ENCODE measurements at regions not wholly inside any gene's neighbourhood (a gene's known extent, or its start where the extent isn't known, plus 50 kb on each side); places are given as distances from the start of the nearest gene placed in this dataset.
"Not testable (repeated sequence)": the region's sequence is repeated elsewhere in the genome, so short reads cannot be mapped to it uniquely, and the experiment has no call there.

DNA sequence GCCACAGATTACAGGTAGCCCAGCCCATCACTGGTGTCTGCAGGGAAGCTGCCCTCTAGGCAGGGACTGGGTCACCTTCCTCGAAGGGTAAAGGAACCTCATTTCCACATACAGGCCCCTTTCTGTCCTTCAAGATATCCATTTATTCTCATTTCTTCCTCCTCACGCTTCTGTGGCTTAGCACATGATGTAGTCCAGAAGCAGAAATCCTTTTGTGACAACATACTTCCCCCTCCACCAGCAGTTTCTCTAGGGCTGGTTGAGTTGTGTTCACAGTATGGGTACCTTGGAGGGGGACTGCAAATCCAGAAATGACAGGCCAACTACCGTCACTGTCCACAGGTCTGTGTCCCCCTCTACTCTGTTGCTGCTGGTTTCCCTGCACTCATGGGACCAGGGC is 364.9 kb downstream of the ANAPC1 start:
- Histone ChIP-seq H3K9me3 (ENCODE audit: insufficient read depth, low read length, severe bottlenecking) (no peaks in the 10 kb centered on the region), H3K27ac (ENCODE audit: low read length) (no peak overlapping the region), H2AFZ (ENCODE audit: low read depth, low read length) (no peak overlapping the region), H3K4me3 (ENCODE audit: low read depth in 1 of 2, low read length in 2 of 2) (no peak overlapping the region), H3K9ac (ENCODE audit: low read depth, low read length) (no peak overlapping the region), H3K4me1 (ENCODE audit: insufficient read depth, low read length) (no peaks in the 10 kb centered on the region), H3K36me3 (ENCODE audit: insufficient read depth, low read length) (no peaks in the 10 kb centered on the region), H3K27me3 (ENCODE audit: insufficient read depth, low read length, poor library complexity) (no peaks in the 10 kb centered on the region), H3K4me2 (ENCODE audit: insufficient read depth, low read length) (no peak overlapping the region), H4K20me1 (ENCODE audit: insufficient read depth, low read length) (no peaks in the 10 kb centered on the region), H3K79me2 (ENCODE audit: insufficient read depth, low read length) (no peaks in the 10 kb centered on the region)
- no peak for ATAC-seq (ENCODE audit: insufficient read depth, low read depth)
- no peak for TF ChIP-seq EZH2 (IDR thresholded peaks at IDR 0.05; ENCODE audit: borderline replicate concordance, low read depth, low read length, severe bottlenecking)
- TF ChIP-seq, protein P1, sequence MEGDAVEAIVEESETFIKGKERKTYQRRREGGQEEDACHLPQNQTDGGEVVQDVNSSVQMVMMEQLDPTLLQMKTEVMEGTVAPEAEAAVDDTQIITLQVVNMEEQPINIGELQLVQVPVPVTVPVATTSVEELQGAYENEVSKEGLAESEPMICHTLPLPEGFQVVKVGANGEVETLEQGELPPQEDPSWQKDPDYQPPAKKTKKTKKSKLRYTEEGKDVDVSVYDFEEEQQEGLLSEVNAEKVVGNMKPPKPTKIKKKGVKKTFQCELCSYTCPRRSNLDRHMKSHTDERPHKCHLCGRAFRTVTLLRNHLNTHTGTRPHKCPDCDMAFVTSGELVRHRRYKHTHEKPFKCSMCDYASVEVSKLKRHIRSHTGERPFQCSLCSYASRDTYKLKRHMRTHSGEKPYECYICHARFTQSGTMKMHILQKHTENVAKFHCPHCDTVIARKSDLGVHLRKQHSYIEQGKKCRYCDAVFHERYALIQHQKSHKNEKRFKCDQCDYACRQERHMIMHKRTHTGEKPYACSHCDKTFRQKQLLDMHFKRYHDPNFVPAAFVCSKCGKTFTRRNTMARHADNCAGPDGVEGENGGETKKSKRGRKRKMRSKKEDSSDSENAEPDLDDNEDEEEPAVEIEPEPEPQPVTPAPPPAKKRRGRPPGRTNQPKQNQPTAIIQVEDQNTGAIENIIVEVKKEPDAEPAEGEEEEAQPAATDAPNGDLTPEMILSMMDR (IDR thresholded peaks at IDR 0.05; ENCODE audit: borderline replicate concordance, extremely low read depth, low read length, poor library complexity, severe bottlenecking): no peak
- no peak for DNase-seq

GRCh38 chr2:111522231-111522768 is 361.7 kb downstream of the ANAPC1 start:
- Histone ChIP-seq H2AFZ (ENCODE audit: low read depth, low read length) (no peak overlapping the region), H4K20me1 (ENCODE audit: insufficient read depth, low read length) (no peaks in the 10 kb centered on the region), H3K9me3 (ENCODE audit: insufficient read depth, low read length, severe bottlenecking) (no peaks in the 10 kb centered on the region), H3K4me1 (ENCODE audit: insufficient read depth, low read length) (no peaks in the 10 kb centered on the region), H3K4me2 (ENCODE audit: insufficient read depth, low read length) (no peak overlapping the region), H3K9ac (ENCODE audit: low read depth, low read length) (no peak overlapping the region), H3K36me3 (ENCODE audit: insufficient read depth, low read length) (no peaks in the 10 kb centered on the region), H3K79me2 (ENCODE audit: insufficient read depth, low read length) (no peaks in the 10 kb centered on the region), H3K27me3 (ENCODE audit: insufficient read depth, low read length, poor library complexity) (no peaks in the 10 kb centered on the region), H3K27ac (ENCODE audit: low read length) (no peak overlapping the region), H3K4me3 (ENCODE audit: low read depth in 1 of 2, low read length in 2 of 2) (no peak overlapping the region)
- ATAC-seq (ENCODE audit: insufficient read depth, low read depth) (no peak), DNase-seq (no peak)
- TF ChIP-seq EZH2 (IDR thresholded peaks at IDR 0.05; ENCODE audit: borderline replicate concordance, low read depth, low read length, severe bottlenecking): no peak
- TF ChIP-seq, protein P1 (IDR thresholded peaks at IDR 0.05; ENCODE audit: borderline replicate concordance, extremely low read depth, low read length, poor library complexity, severe bottlenecking): no peak

DNA sequence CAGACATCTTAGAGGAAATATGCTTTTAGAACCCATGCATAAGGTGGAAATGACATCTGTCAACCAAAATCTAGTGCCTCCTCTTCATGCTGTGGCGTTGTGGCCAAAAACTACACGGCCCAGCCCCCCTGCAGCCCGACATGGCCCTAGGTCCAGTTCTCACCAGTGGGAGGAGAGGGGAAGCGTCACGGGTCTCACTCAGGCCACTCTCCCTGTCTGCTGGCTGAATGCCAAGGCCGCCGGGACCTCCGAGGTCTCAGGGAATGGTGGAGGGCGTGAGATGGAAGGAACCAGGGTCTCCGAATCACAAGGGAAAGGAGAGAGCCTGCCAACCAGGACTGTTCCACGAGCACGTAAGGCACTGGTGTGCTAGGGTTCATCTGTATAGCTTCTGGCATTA is 361.0 kb downstream of the ANAPC1 start:
- Histone ChIP-seq H3K27me3 (ENCODE audit: insufficient read depth, low read length, poor library complexity) (no peaks in the 10 kb centered on the region), H2AFZ (ENCODE audit: low read depth, low read length) (no peak overlapping the region), H4K20me1 (ENCODE audit: insufficient read depth, low read length) (no peaks in the 10 kb centered on the region), H3K9me3 (ENCODE audit: insufficient read depth, low read length, severe bottlenecking) (no peaks in the 10 kb centered on the region), H3K79me2 (ENCODE audit: insufficient read depth, low read length) (no peaks in the 10 kb centered on the region), H3K4me3 (ENCODE audit: low read depth in 1 of 2, low read length in 2 of 2) (no peak overlapping the region), H3K9ac (ENCODE audit: low read depth, low read length) (no peak overlapping the region), H3K4me2 (ENCODE audit: insufficient read depth, low read length) (no peak overlapping the region), H3K36me3 (ENCODE audit: insufficient read depth, low read length) (no peaks in the 10 kb centered on the region), H3K27ac (ENCODE audit: low read length) (no peak overlapping the region), H3K4me1 (ENCODE audit: insufficient read depth, low read length) (no peaks in the 10 kb centered on the region)
- ATAC-seq (ENCODE audit: insufficient read depth, low read depth): no peak
- TF ChIP-seq, protein P1 (IDR thresholded peaks at IDR 0.05; ENCODE audit: borderline replicate concordance, extremely low read depth, low read length, poor library complexity, severe bottlenecking): no peak
- TF ChIP-seq EZH2 (IDR thresholded peaks at IDR 0.05; ENCODE audit: borderline replicate concordance, low read depth, low read length, severe bottlenecking): no peak
- no peak for DNase-seq

DNA sequence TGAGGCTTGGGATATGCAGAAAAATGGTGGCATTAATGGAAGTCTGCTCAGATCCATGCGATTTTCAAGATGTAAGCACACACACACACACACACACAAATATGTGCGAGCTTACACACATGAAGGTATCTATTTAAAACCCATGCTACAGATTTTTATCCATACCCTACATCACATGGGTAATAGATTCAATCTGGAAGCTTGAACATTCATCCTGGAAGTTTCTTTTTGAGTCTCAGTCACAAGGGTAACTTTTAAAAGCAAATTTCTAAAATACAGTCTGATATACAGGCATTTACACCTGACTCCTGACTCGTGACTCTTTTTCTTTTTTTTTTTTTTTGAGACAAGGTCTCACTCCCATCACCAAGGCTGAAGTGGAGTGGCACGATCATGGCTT is 359.0 kb downstream of the ANAPC1 start:
- H3K9me3 ChIP-seq (ENCODE audit: insufficient read depth, low read length, severe bottlenecking); H3K4me2 ChIP-seq (ENCODE audit: insufficient read depth, low read length); H2AFZ ChIP-seq (ENCODE audit: low read depth, low read length); ATAC-seq (ENCODE audit: insufficient read depth, low read depth); H3K4me1 ChIP-seq (ENCODE audit: insufficient read depth, low read length); H3K4me3 ChIP-seq (ENCODE audit: low read depth in 1 of 2, low read length in 2 of 2); H3K27me3 ChIP-seq (ENCODE audit: insufficient read depth, low read length, poor library complexity); H3K27ac ChIP-seq (ENCODE audit: low read length); H3K79me2 ChIP-seq (ENCODE audit: insufficient read depth, low read length); H3K36me3 ChIP-seq (ENCODE audit: insufficient read depth, low read length); H4K20me1 ChIP-seq (ENCODE audit: insufficient read depth, low read length); DNase-seq; H3K9ac ChIP-seq (ENCODE audit: low read depth, low read length): not testable (repeated sequence)

- not testable (repeated sequence) for H2AFZ ChIP-seq (ENCODE audit: low read depth, low read length); H3K4me2 ChIP-seq (ENCODE audit: insufficient read depth, low read length); ATAC-seq (ENCODE audit: insufficient read depth, low read depth); H3K36me3 ChIP-seq (ENCODE audit: insufficient read depth, low read length); H3K27me3 ChIP-seq (ENCODE audit: insufficient read depth, low read length, poor library complexity); H3K79me2 ChIP-seq (ENCODE audit: insufficient read depth, low read length); H4K20me1 ChIP-seq (ENCODE audit: insufficient read depth, low read length); H3K9ac ChIP-seq (ENCODE audit: low read depth, low read length); H3K9me3 ChIP-seq (ENCODE audit: insufficient read depth, low read length, severe bottlenecking); DNase-seq; H3K4me1 ChIP-seq (ENCODE audit: insufficient read depth, low read length); H3K4me3 ChIP-seq (ENCODE audit: low read depth in 1 of 2, low read length in 2 of 2); H3K27ac ChIP-seq (ENCODE audit: low read length)
Measured at GRCh38 chr2:111526041-111526639, 357.9 kb downstream of the ANAPC1 start.
